ENCODE measurements at regions not wholly inside any gene's neighbourhood (a gene's known extent, or its start where the extent isn't known, plus 50 kb on each side); places are given as distances from the start of the nearest gene placed in this dataset.

DNA sequence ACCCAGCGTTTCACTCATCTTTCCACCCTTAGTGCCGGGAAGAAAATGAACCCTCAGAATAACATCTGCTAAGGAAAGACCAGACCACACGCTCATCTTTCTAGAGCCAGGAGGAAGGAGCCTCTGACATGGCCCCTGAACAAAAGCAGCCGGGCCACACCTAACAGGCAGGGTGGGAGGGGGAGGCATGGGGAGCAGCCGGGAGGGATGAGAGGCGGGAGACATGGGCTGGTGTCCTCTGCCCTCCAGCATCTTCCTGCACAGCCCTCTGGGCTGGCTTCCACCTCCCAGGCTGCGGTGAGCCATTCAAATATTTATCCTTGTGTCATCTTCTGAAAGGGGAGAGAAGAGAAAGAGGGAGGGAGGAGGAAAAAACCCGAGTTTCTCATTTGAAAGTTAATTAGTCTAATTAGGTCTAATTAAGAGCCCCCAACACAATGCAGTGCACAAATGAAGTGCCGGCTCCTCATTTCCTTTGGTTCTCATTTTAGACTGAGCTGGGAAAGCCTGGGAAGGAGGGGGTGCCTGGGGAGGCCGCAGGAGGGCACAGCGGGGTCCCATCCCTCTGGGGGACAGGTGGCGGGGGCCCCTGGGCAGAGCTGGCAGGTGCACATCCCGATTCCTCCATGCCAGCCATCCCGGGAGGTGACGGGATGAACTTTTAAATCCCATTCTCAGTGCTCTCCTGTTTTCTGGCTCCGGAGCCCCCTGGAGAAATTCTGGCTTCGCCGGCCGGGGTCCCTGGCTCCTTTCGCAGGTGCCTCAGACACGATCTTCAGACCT is 90.5 kb downstream of the ENGASE start:
- DNase-seq, result no peak

DNA sequence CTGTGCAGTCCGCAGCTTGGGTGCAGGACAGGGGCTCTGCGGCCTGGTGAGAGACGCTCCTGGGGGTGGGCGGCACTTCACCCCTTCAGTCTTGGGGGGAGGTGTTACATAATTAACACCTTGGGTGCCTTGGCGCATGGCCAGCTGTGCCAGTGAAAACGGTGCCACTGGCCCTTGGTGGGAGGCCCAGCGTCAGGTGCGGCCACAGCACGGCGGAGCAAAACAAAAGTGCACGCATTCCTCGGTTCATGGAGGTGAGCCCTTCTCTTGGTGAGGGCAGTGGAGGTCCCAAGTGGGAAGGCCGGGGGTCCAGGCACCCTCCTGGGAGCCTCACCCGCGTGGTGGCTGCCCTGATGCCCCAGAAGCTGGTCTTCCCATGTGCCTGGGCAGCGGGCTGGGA is 89.8 kb downstream of the ENGASE start:
- DNase-seq, result no peak

DNA sequence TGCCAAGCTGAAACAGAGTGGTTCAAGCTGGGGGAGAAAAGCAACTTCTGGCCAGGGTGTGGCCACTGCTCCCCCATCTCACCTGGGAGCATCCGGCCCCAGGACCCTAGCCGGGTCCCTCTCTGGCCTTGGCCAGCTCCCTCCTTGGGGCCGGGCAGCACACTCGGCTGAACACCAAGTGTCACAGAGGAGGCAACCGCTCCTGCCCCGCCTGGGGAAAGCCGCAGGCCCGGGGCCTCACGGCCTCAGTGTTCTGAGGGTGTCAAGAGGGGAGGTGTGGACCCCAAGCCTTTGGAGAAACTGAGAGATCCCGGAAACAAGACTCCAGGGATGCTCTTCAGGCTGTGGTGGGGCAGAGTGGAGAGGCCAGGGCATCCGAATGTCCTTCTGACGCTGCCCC is 88.4 kb downstream of the ENGASE start:
- DNase-seq, result no peak

DNA sequence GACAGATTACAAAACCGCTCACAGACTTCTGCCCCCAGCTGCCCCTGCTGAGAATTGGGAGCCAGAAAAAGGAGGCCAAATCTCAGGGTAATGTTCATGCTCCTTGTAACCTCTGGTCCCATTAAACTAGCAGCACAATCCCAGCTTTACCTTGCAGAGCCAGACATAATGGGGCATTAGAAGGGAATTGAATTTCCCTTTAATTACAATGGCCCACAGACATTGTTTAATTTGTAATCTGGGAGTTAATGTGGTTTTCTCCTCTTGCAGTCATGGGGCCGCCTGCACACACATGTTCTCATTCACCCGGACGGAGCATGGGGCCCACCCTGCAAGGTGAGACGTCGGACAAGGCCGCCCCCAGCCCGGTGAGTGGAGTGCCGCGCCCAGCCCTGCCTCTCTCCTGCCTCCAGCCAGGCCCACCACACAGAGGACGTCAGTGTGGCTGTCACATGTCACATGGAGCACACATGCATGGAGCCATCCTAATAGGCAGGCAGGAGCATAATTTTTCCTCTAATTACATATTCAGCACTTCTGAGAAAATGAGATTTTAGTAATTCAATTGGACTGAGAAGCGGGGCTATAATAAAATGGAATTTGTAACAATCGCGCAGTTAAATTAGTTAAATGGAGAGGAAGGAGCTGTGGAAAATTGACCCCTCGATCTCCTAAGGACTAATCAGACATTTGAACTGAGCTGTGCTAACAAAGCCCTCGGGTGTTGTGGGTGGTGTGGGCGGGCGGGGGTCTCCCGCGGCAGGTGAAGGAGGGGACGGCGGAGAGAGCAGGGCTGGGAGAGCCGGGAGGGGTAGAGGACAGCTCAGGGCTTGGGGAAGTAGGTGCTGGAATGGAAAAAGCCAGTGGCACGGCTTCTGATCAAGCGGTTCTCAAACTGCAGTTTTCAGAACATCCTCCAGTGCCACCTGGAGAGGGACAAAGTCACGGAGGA is 87.7 kb downstream of the ENGASE start:
- no peak for DNase-seq

DNA sequence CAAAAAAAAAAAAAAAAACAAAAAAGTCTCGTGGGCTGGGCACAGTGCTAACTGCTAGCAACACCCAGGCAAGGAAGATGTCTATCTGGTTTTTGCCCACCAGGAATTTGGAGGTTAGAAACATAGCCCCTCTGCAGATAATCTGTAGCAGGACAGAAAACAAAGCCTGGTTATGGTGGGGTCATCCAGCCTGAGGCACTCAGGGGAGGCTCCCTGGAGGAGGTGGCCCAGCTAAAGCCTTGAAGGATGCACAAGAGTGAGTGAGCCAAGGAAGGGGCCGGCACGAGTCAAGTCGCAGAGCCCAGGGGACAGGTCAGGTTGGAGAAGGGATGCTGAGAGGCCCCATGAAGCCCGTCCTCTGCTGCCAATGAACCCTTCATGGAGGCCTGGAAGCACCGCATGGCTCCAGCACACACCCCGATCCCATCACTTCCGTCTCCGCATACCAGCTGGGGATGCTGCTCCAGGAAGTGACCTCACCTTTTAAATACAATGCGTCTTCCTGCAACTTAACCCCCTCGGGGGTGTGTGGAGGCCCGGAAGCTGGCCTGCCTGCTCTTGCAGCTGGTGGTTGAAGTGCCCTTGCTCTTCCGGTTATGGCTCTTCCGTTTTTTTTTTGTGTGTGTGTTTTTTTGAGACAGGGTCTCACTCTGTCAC is 86.5 kb downstream of the ENGASE start:
- DNase-seq, result peak; percentile 2

DNA sequence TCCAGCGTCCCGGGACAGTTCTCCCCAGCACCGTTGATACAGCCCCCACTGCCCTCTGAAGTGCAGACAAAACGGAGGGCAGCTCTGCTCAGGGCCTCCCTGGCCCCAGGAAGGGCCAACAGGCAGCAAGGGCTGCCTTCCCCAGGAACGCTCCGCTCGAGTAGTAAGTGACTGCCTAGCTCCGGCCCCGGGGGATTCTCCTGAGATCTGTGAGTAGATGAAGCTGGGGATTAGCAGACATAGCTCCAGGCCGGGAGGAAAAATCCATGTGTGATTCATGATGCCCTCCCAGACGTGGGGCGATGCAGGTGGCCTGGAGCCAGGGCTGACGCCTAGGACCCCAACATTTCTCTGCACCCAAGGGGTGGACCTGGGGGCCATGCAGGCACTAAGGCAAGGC is 85.3 kb downstream of the ENGASE start:
- no peak for DNase-seq

DNA sequence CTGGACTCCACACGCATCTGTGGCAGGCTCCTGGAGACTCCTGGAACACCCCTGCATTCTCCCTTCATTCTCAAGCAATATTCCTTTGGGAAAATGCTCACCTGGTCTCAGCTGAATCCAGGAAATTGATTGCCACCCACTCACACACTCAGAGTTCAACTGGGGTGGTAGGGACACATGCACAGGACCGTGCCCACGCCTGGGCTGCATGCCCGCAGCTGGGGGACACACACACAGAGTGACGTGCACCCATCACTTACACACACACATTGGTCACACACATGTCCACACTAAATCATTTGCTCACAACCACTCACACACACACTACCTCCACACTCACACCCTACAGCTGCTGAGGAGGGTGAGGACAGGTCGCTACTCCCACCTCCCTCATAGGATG is 84.8 kb downstream of the ENGASE start:
- no peak for DNase-seq

DNA sequence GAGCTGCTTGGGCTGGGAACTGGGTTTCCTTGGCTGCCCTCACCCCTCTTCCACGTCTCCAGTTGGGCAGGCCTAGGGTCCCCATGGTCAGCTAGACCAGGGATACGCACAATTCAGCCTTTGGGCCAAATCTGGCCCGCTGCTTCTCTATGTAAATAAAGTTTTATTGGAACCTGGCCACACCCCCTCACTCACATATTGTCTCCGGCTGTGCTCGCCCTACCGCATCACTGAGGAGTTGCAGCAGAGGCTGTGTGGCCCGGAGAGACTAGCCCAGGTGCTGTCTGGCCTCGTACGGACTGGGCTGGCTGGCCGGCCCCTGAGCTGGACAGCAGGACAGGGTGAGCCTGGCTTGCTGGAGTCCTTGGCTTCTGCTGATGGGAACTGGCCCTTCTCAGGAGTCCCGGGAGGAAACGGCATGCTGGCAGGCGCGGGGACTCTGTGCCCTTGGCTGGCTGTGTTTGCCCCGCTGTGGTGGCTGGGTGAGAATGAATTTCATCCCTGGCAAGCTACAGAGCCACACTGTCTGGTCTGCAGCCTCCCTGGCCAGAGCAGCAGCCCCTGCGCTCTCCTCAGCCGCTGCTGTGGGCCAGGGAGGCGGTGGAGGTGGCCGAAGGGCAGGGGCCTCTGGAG is 82.0 kb downstream of the ENGASE start:
- DNase-seq, result no peak

DNA sequence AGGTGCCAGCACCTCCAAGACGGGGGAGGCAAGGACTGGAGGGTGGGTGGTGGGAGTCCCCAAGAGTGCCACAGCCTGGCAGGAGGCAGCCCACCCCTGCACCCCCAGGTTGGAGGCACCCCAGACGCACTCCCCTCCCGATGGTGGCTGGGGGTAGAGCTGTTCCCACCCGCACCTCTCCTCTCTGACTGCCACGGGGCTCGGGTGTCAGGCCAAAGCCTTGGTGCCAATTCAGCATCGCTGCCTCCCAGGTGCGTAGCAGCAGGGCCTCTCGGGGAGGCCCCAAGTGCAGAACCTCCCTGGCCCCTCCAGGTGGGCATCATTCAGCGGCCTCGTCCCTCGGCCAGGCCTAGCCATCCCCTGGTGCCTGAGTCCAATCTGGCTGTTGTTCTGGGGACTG is 81.1 kb downstream of the ENGASE start:
- no peak for DNase-seq

DNA sequence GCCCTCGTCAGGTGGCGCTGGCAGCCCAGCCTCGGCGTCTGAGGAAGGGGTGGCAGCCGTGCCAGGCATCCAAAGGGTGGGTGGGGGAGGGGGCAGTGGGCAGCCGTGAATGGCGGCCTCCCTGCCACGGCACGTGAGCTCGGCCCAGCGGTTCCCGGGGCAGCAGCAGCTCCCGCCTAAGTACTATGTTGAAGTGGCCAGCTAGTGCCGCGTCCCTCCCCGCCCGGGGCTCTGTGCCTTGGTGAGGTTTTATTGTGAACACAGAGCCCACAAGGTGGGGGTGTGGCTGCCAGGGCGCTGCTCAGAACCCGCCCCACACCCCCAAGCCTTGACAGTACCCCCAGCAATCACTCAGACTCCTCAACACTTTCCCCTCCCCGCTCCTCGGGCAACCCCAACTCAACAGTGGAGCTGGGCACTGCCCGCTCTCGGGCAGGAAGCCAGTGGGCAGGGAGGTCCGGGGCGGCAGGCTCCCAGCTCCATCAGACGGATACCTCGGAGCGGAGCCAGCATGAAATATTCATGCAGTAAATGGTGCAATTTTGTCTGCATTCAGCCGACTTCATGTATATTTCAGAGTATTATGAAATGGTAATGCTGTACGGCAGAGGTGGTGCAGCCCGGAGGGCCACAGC is 80.4 kb downstream of the ENGASE start:
- DNase-seq, result no peak

DNA sequence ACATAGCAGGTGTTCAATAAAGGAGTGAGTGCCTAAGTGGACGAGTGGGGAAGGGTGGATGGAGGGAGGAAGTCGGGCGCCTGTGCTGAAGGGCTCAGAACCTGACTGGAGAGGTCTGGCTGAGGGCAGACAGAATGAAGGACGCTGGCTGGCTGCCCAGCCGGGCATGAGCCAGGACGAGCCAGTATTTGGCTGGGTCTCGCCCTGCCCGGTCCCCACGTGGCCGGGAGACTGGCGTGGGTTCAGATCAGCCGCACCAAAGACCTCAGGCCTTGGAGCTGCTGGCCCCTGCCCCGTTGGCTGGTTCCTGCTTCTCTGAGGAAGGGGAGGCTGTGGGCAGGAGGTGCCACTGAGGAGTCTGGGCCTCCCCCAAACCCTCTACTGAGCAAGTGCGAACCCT is 79.8 kb downstream of the ENGASE start:
- DNase-seq, result no peak

DNA sequence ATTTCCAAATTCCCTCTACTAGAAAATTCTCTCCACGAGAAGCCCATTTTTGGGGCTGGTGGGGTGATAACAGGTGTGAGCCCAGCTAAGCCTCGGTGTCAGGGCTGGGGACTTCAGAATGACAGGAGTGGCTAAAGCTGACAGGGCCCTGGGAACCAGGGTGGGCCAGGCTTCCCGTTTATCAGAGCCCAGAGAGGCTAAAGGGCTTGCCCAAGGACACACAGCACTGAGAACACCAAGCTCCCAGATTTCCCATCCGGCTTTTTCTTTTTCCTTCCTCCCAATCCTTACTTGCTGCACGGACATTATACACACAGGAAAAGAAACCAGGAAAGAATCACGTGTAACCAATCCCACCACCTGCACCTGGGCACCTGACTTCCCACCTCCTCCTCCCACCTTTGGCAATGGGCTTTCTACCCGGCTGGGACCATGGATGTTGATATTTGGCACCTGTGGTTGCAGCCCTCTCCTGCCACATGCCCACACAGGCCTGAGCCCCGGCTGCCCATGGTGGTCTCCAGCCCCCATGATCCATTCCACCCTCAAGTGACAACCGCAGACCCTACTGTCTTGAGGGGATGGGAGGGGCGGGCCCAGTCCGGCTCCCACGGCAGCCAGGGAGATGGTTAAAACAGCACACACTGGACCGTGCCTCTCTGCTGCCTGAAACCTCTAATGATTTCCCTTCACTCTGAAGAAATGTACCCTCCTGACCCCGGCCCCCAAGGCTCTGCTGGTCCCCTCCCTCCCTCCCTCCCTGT is 78.9 kb downstream of the ENGASE start:
- no peak for DNase-seq

DNA sequence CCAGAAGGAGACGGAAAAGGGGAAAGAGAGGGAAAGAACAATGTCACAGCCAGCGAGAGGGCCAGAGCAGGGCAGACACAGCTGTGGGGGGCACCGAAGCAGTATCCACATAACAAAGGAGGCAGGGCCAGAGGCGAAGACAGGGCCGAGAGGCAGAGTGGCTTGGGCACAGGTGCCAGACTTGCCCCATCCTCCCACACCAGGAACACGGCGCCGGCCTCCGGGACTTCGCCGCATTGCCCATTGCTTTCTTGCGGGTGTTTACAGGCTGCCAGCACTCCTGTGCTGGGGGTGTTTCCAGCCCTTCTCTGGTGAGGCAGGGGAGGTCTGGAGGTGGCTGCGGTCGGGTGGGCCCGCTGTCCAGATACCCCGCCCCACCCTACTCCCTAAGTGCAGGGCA is 78.0 kb downstream of the ENGASE start:
- no peak for DNase-seq

DNA sequence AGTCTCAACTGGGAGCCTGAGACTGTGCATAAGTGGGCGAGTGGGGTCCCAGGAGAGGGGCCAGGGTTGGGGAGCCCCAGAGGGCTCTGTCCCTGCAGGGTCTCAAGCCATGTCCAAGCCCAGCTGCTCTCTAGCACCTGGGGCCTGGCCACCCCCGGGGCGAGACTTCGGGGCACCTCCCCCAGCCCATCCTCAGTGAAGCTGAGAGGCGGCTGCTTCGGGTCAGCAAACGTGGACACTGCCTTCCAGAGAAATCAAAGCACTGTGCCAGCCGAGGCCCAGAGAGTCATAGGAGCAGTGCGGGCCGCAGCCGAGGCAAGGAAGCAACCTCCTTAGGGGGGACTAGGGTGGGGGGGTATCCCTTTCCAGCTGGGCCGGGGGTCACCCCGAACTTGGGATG is 77.5 kb downstream of the ENGASE start:
- DNase-seq, result no peak

DNA sequence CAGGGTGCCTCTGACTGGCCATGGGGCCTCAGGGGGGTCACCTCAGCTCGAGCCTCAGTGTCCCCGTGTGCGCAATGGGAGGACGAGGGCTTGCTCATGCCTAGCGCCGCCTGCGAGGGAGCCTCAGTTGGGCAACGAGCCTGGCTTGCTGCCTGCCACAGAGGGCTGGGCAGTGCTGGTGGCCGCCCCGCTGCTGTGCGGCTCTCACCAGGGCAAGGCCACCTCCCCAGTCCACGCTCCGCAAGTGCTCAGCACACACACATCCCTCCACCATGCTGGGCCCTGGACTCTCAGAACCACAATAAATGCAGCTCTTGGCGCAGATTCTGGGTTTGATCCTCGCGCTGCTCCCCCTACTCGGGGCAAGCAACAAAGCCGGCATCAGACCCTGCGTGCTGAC is 76.2 kb downstream of the ENGASE start:
- no peak for DNase-seq

DNA sequence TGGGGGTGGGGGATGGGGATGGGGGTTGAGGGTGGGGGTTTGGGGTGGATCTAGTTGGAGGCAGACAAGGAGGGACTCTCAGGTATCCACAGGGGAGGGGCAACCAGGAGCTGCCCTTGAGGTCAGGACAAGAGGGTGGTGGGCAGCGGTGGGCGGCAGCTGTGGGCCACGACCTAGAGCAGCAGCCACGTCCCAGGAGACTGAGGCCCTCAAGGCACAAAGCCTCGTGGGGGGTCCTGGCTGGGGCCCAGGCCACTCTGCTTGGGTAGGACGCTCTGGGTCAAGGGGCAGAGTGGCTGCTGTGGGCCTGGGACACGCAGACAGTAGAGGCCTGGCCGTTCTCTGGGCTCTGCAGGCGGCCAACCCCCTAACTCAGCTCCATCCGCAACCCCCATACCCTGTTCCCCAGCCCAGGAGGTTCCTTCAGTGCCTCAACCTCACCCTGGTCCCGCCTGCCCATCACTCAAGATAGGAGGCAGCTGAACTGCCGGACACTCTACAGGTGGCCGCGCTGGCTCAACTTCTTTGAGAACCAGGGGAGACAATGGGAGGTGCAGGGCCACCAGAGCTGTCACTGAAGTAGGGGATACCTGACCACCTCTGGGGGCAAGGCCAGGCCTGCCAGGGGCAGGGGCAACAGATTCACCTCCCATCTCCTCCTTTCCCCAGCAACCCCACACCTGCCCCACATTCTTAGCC is 75.6 kb downstream of the ENGASE start:
- no peak for DNase-seq

DNA sequence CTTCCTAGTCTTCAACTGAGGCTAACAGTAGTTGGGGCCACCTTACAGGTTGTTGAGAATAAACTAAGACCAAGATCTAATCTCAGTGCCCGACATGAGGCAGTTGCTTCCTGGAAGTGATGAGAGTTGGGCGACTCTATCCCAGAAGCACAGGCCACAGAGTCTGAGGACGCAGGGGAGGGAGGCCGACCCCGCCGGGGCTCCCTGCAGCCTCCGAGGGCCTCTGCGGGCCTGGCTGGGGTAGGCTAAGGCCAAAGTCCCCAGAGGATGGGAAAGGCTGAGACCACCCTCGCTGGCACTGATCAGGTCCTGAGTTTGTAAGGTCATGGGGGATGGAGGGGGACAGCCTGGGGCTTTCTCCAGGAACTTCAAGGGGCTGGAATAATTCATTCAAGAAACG is 74.0 kb downstream of the ENGASE start:
- no peak for DNase-seq

DNA sequence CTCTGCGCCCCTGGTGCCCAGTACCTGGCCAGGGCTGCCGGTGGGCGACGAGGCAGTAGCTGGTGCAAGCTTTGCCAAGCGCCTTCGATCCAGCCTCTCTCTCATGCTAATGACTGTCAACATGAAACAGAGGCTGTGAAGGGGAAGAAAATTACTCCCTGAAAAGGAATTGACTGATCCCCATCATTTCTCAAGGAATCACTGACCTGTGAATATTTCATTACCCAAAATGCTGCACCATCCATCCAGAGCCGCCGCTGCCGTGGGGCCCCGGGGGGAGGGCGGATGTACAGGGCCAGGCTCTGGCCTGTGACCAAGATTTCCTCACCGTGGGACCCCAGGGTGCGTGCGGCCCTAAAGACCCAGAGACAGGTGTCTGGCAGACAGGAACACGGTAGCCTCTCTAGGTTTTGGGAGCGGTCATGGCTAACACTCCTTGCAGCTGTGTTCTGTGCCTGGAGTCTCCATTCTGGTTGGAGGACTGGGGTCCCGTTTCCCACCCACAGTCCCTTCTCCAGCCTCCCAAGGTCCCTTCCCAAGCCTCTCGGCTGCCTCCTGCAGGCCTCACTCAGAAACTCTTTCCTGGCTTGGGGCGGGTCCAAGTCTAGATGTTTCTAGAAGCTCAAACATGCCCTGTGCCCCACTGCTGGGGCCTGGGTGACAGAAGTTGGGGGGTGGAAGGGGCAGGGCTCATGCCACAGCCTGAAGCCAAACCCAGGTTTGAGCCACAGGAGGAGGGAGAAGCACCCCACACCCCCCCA is 73.3 kb downstream of the ENGASE start:
- no peak for DNase-seq

DNA sequence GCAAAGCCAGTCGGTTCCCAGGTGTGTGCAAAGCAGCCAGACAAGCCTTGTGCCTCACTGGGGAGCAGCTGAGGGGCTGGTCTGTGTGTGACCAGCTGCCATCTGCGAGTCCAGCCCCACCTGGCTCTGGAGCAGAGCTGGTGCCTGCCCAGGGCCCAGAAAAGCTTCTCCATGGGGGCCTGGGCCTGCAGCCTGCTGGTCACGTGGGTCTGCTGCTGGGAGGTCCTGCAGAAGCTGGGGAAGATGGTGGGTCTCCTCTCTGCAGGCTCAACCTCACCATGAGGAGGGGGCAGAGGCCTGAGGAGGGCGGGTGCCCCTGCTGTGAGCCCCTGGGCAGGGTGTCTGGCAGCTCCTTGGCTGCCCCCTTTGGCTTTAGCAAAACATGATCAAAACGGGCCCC is 71.9 kb downstream of the ENGASE start:
- DNase-seq, result no peak

DNA sequence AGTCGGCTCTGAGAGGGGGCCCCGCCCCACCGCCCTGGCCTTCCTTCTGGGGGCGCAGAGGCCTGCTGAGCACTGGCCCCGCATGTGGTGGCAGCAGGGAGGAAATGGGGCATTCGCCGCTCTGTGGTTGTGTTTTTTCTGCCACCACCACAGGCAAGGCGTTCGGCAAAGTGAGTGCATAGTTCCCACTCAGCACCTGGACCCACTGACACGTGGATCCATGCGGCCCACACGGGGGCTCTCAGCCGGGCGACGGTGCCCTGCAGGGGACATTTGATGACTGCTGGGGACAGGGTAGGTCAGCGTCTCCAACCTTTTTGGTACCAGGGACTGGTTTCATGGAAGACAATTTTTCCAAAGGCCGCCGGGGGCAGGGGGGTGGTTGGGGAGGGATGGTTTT is 70.9 kb downstream of the ENGASE start:
- DNase-seq, result no peak

DNA sequence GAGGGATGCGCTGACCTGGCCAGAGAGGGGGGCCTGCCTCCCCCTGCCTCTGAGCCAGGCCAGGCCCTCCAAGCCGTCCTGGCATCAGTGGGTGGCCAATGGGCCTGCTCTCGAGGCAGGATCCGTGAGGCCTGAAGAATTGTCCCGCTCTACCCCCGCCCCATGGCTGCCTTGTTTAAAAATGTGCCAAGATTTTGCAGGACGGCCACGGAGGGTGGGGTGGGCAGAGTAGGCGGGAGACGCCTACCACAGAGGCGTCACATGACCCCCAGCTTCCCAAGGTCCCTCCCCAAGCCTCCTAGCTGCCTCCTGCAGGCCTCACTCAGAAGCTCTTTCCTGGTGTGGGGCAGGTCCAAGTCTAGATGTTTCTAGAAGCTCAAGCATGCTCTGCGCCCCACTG is 69.5 kb downstream of the ENGASE start:
- DNase-seq, result no peak

Data from activated effector memory CD4-positive, alpha-beta T cell treated with Interleukin-2 at 50 U/mL for 16 hours (primary cell).